Activated T-helper 9 cell treated with anti-CD3 and anti-CD28 coated beads, Interleukin-2, amount 50 U/mL, for 16 hours (primary cell): ENCODE measurements at regions not wholly inside any gene's neighbourhood (a gene's known extent, or its start where the extent isn't known, plus 50 kb on each side); places are given as distances from the start of the nearest gene placed in this dataset.
"Not testable (repeated sequence)": the region's sequence is repeated elsewhere in the genome, so short reads cannot be mapped to it uniquely, and the experiment has no call there.

Experiments used
- DNase-seq: peaks from one replicate; pipeline ENCODE4 v3.0.0-alpha.2; 2020; ENCODE audit warnings: low read depth

GRCh38 chr10:45250694-45251075 is 64.7 kb downstream of the OR13A1 start:
- DNase-seq: not testable (repeated sequence)
